Kidney capillary endothelial cell (primary cell): ENCODE measurements at regions not wholly inside any gene's neighbourhood (a gene's known extent, or its start where the extent isn't known, plus 50 kb on each side); places are given as distances from the start of the nearest gene placed in this dataset.

ENCODE experiments used
- DNase-seq: peaks from one replicate; pipeline ENCODE4 v3.0.0-alpha.2; 2018; ENCODE audit warnings: low spot score

- no peak for DNase-seq
Measured at GRCh38 chr6:126419901-126420300, 80.0 kb downstream of the CENPW start.

- no peak for DNase-seq
Measured at GRCh38 chr6:126422912-126423311, 83.0 kb downstream of the CENPW start.

GRCh38 chr6:126427713-126428112, 87.8 kb downstream of the CENPW start:
- no peak for DNase-seq

- no peak for DNase-seq
Measured at GRCh38 chr6:126429866-126430265, 90.0 kb downstream of the CENPW start.

- no peak for DNase-seq
Measured at GRCh38 chr6:126432564-126432963, 92.6 kb downstream of the CENPW start.

GRCh38 chr6:126433927-126434326, 94.0 kb downstream of the CENPW start:
- no peak for DNase-seq

- no peak for DNase-seq
Measured at GRCh38 chr6:126437205-126437604, 97.3 kb downstream of the CENPW start.

- no peak for DNase-seq
Measured at GRCh38 chr6:126439040-126439439, 99.1 kb downstream of the CENPW start.

- DNase-seq, result no peak
Measured at GRCh38 chr6:126440923-126441322, 101.0 kb downstream of the CENPW start.

- DNase-seq, result no peak
Measured at GRCh38 chr6:126444659-126445273, 104.9 kb downstream of the CENPW start.

GRCh38 chr6:126446248-126446647, 106.3 kb downstream of the CENPW start:
- DNase-seq, result no peak

GRCh38 chr6:126447367-126447766, 107.5 kb downstream of the CENPW start:
- DNase-seq, result no peak

GRCh38 chr6:126461045-126461444, 121.1 kb downstream of the CENPW start:
- no peak for DNase-seq

- DNase-seq, result no peak
Measured at GRCh38 chr6:126464245-126464644, 124.3 kb downstream of the CENPW start.

GRCh38 chr6:126475449-126475848, 135.5 kb downstream of the CENPW start:
- DNase-seq, result no peak

GRCh38 chr6:126477678-126478077, 137.8 kb downstream of the CENPW start:
- no peak for DNase-seq

GRCh38 chr6:126480268-126480667, 140.4 kb downstream of the CENPW start:
- DNase-seq, result no peak

- DNase-seq, result no peak
Measured at GRCh38 chr6:126481319-126481718, 141.4 kb downstream of the CENPW start.

GRCh38 chr6:126504792-126505191, 164.9 kb downstream of the CENPW start:
- DNase-seq, result no peak

GRCh38 chr6:126513198-126513597, 173.3 kb downstream of the CENPW start:
- no peak for DNase-seq

GRCh38 chr6:126516411-126516810, 176.5 kb downstream of the CENPW start:
- no peak for DNase-seq

- DNase-seq, result no peak
Measured at GRCh38 chr6:126524811-126525326, 185.0 kb downstream of the CENPW start.

- DNase-seq, result no peak
Measured at GRCh38 chr6:126526547-126526946, 186.6 kb downstream of the CENPW start.

- DNase-seq, result no peak
Measured at GRCh38 chr6:126526996-126527606, 187.2 kb downstream of the CENPW start.
